ENCODE measurements at regions not wholly inside any gene's neighbourhood (a gene's known extent, or its start where the extent isn't known, plus 50 kb on each side); places are given as distances from the start of the nearest gene placed in this dataset.

DNA sequence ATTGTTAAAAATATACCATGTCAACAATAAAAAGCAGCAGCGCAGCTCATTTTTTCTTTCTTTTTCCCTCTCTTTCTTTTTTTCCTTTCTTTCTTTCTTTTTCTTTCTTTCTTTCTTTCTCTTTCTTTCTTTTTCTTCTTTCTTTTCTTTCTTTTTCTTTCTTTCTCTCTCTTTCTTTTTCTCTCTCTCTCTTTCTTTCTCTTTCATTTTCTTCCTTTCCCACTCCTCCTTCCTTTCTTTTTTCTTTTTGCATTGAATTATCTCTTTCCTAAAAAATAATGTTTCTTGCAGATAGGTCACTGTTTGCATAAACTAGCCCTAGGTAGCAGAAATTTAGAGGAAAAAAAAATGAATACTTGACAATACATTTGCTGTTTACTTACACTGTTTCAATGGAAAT, 755.1 kb upstream of the COBL start:
- no peak for DNase-seq
- Histone ChIP-seq H3K23ac (ENCODE audit: low read depth, low read length) (no peak overlapping the region), H2BK15ac (ENCODE audit: low read depth, low read length) (no peak overlapping the region), H3K4me2 (ENCODE audit: low read depth, low read length) (no peak overlapping the region), H3K27ac (ENCODE audit: insufficient read depth, low read length) (no peak overlapping the region), H3K56ac (ENCODE audit: extremely low read depth, insufficient read depth, low read length) (no peak overlapping the region), H4K8ac (ENCODE audit: low read depth in 2 of 2, low read length in 2 of 2) (no peak overlapping the region), H2AK5ac (ENCODE audit: low read depth, low read length) (no peak overlapping the region), H2AFZ (replicated peaks; ENCODE audit: low read length, poor library complexity) (no peak overlapping the region), H3K27me3 (ENCODE audit: control insufficient read depth, insufficient read depth, low read length) (no peaks in the 10 kb centered on the region), H4K91ac (ENCODE audit: insufficient read depth, low read depth, low read length) (no peak overlapping the region), H3K4me3 (ENCODE audit: insufficient read depth, low read depth, low read length) (no peak overlapping the region), H3K18ac (ENCODE audit: low read depth, low read length) (no peak overlapping the region), H2BK5ac (ENCODE audit: low read depth, low read length, poor library complexity, severe bottlenecking) (no peak overlapping the region), H2BK120ac (ENCODE audit: low read depth, low read length) (no peak overlapping the region), H3K4me1 (ENCODE audit: control insufficient read depth, insufficient read depth, low read length) (no peaks in the 10 kb centered on the region), H3K9ac (ENCODE audit: low read depth, low read length) (no peak overlapping the region), H2AK9ac (replicated peaks; ENCODE audit: low read depth, low read length, poor library complexity) (no peak overlapping the region), H4K5ac (ENCODE audit: low read depth, low read length) (no peak overlapping the region), H4K20me1 (ENCODE audit: insufficient read depth, low read length) (no peaks in the 10 kb centered on the region), H2BK20ac (ENCODE audit: low read depth, low read length) (no peak overlapping the region), H3K9me1 (ENCODE audit: insufficient read depth, low read length) (no peaks in the 10 kb centered on the region), H3K4ac (ENCODE audit: low read depth, low read length) (no peak overlapping the region), H3K79me1 (ENCODE audit: low read depth in 1 of 2, low read length in 2 of 2) (no peaks in the 10 kb centered on the region), H3K9me3 (ENCODE audit: control insufficient read depth, insufficient read depth, low read length) (0 out of 2 replicates have a peak, but pooled peaks cover 4% of the 10 kb centered on the region), H3K14ac (replicated peaks; ENCODE audit: low read depth, low read length) (no peak overlapping the region), H3K36me3 (ENCODE audit: control insufficient read depth, insufficient read depth, low read length) (no peaks in the 10 kb centered on the region)
- no CpG with 5 or more reads among the region's 1 CpG for WGBS, 2 experiments (ENCODE audit: extremely low coverage in 2 of 2, insufficient read length in 1 of 2)
- TF ChIP-seq POLR2A (IDR thresholded peaks at IDR 0.05; ENCODE audit: low read depth, low read length): no peak
- no peak for TF ChIP-seq RFX5 (IDR thresholded peaks at IDR 0.05; ENCODE audit: low read depth, low read length)
- no peak for TF ChIP-seq CHD1 (IDR thresholded peaks at IDR 0.05; ENCODE audit: low read depth, low read length)
- TF ChIP-seq, protein P1, sequence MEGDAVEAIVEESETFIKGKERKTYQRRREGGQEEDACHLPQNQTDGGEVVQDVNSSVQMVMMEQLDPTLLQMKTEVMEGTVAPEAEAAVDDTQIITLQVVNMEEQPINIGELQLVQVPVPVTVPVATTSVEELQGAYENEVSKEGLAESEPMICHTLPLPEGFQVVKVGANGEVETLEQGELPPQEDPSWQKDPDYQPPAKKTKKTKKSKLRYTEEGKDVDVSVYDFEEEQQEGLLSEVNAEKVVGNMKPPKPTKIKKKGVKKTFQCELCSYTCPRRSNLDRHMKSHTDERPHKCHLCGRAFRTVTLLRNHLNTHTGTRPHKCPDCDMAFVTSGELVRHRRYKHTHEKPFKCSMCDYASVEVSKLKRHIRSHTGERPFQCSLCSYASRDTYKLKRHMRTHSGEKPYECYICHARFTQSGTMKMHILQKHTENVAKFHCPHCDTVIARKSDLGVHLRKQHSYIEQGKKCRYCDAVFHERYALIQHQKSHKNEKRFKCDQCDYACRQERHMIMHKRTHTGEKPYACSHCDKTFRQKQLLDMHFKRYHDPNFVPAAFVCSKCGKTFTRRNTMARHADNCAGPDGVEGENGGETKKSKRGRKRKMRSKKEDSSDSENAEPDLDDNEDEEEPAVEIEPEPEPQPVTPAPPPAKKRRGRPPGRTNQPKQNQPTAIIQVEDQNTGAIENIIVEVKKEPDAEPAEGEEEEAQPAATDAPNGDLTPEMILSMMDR (conservative IDR thresholded peaks at IDR 0.05; ENCODE audit: low read depth, low read length): no peak
- TF ChIP-seq, protein P2, sequence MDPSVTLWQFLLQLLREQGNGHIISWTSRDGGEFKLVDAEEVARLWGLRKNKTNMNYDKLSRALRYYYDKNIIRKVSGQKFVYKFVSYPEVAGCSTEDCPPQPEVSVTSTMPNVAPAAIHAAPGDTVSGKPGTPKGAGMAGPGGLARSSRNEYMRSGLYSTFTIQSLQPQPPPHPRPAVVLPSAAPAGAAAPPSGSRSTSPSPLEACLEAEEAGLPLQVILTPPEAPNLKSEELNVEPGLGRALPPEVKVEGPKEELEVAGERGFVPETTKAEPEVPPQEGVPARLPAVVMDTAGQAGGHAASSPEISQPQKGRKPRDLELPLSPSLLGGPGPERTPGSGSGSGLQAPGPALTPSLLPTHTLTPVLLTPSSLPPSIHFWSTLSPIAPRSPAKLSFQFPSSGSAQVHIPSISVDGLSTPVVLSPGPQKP (IDR thresholded peaks at IDR 0.05; ENCODE audit: borderline replicate concordance, low read depth, low read length): no peak
- no peak for TF ChIP-seq MAZ (IDR thresholded peaks at IDR 0.05; ENCODE audit: borderline replicate concordance, low read depth, low read length)
- no peak for TF ChIP-seq NFE2L2 (IDR thresholded peaks at IDR 0.05; ENCODE audit: low read depth, low read length)
- ChIA-PET POLR2A (ENCODE audit: unreplicated experiment) (no interaction called here), CTCF (no interaction called here)
- dilution Hi-C loops (cut with HindIII; ENCODE audit: low sequenced_read_pairs, unreplicated experiment): no loop called here
- intact Hi-C loops (cut with micrococcal nuclease): no loop called here
- in situ Hi-C loops (cut with MboI; ENCODE audit: low sequenced_read_pairs): no loop called here
- BruUV-seq (replicated peaks): no TSS peak
- ATAC-seq (ENCODE audit: low read depth): no peak
